ENCODE measurements at regions not wholly inside any gene's neighbourhood (a gene's known extent, or its start where the extent isn't known, plus 50 kb on each side); places are given as distances from the start of the nearest gene placed in this dataset.

DNA sequence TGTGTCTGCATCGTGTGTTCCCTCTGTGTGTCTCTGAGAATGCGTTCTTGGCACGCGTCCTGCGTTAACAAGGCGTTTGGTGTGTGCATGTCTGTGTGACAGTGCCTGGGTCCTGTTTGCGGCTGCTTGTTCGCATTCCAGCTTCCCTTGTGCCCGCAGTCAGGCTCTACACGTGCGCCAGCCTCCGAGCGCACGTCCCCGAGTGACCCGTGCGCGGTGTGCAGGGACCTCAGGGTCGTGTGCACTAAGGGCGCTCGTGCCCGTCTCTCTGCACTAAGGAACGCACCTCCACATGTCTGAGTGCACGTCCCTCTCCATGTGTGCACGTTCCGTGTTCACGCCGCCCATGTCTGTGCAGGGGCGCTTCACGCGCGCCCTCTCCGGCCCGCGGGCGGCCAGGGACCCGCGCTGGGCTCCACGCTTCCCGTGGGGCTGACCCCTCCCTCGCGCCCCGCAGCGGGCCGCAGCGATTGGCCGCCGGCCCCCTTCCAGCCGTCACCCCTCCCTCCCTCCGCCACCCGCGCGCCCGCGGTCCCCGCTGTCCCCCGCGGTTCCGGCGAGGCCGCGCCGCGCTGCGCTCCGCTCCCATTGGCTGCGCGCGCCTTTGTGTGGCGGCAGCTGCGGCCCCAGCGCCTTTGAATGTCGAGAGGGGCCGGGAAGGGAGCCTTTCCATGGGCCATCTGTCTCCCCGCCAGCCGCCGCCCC is 229.4 kb downstream of the HAUS1 start:
- peak overlapping the region; percentile 20 for H3K4me3 ChIP-seq (ENCODE audit: low read length)
- ChIA-PET POLR2A (no interaction called here), CTCF (no interaction called here)
- intact Hi-C loops (cut with DNase I, micrococcal nuclease): no loop called here
- no peaks in the 10 kb centered on the region for H3K9me3 Mint-ChIP-seq
- no peak overlapping the region for H3K27ac ChIP-seq (ENCODE audit: low read depth in 1 of 2, low read length in 2 of 2)
- no peaks in the 10 kb centered on the region for H3K36me3 ChIP-seq (ENCODE audit: insufficient read depth, low read length)
- no peak overlapping the region for H3K4me3 Mint-ChIP-seq
- peaks cover 68% of the 10 kb centered on the region for H3K27me3 Mint-ChIP-seq
- peaks cover 21% of the 10 kb centered on the region for H3K4me1 Mint-ChIP-seq (ENCODE audit: low read depth)
- peaks cover 35% of the 10 kb centered on the region in 2 experiments for H3K27me3 ChIP-seq (ENCODE audit: control insufficient read depth in 1 of 2, insufficient read depth in 2 of 2, low read length in 2 of 2)
- peaks cover 20% of the 10 kb centered on the region for H3K4me1 ChIP-seq (ENCODE audit: insufficient read depth, low read length)
- TF ChIP-seq, protein P1, sequence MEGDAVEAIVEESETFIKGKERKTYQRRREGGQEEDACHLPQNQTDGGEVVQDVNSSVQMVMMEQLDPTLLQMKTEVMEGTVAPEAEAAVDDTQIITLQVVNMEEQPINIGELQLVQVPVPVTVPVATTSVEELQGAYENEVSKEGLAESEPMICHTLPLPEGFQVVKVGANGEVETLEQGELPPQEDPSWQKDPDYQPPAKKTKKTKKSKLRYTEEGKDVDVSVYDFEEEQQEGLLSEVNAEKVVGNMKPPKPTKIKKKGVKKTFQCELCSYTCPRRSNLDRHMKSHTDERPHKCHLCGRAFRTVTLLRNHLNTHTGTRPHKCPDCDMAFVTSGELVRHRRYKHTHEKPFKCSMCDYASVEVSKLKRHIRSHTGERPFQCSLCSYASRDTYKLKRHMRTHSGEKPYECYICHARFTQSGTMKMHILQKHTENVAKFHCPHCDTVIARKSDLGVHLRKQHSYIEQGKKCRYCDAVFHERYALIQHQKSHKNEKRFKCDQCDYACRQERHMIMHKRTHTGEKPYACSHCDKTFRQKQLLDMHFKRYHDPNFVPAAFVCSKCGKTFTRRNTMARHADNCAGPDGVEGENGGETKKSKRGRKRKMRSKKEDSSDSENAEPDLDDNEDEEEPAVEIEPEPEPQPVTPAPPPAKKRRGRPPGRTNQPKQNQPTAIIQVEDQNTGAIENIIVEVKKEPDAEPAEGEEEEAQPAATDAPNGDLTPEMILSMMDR (IDR thresholded peaks at IDR 0.05): no peak
- H3K36me3 Mint-ChIP-seq (ENCODE audit: low read depth): no peaks in the 10 kb centered on the region
- DNase-seq (peak in 5 of 14 experiments; percentile 5 to 35 (median 29)), ATAC-seq (ENCODE audit: poor library complexity) (peak; percentile 17)
- no peak overlapping the region for H3K27ac Mint-ChIP-seq
- no peaks in the 10 kb centered on the region for H3K9me3 ChIP-seq (ENCODE audit: control insufficient read depth in 1 of 2, insufficient read depth in 1 of 2, low read length in 2 of 2)

DNA sequence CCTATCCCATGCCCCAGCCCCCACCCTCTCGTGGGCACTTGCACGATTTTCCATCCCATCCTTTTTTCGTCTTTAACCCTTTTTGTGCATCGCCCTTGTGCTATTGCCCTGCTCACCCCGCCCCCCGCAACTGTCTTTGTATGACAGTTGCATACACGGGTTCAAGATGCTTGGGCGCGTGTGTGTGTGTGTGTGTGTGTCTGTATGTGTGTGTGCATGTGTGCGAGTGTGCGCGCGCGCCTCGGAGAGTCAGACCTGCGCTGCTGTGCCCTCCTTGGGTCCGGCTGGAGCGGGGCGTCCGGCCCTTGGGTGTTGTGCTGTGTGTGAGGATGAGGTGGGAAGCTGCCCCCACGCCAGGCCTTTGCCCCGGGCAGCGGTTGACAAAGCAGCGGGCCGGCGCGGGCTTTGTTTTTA is 230.7 kb downstream of the HAUS1 start:
- H3K27me3 ChIP-seq (ENCODE audit: control insufficient read depth in 1 of 2, insufficient read depth in 2 of 2, low read length in 2 of 2): peaks cover 35% of the 10 kb centered on the region in 2 experiments
- no peak overlapping the region for H3K27ac ChIP-seq (ENCODE audit: low read depth in 1 of 2, low read length in 2 of 2)
- ChIA-PET POLR2A (no interaction called here), CTCF (no interaction called here)
- H3K9me3 ChIP-seq (ENCODE audit: control insufficient read depth in 1 of 2, insufficient read depth in 1 of 2, low read length in 2 of 2): no peaks in the 10 kb centered on the region
- TF ChIP-seq, protein P1 (IDR thresholded peaks at IDR 0.05): no peak
- Mint-ChIP-seq H3K36me3 (ENCODE audit: low read depth) (no peaks in the 10 kb centered on the region), H3K27ac (no peak overlapping the region), H3K27me3 (peaks cover 73% of the 10 kb centered on the region), H3K4me3 (peak overlapping the region; percentile 75), H3K9me3 (no peaks in the 10 kb centered on the region), H3K4me1 (ENCODE audit: low read depth) (peaks cover 21% of the 10 kb centered on the region)
- intact Hi-C loops (cut with DNase I, micrococcal nuclease): no loop called here
- H3K36me3 ChIP-seq (ENCODE audit: insufficient read depth, low read length): no peaks in the 10 kb centered on the region
- H3K4me1 ChIP-seq (ENCODE audit: insufficient read depth, low read length): peaks cover 23% of the 10 kb centered on the region
- no peak for ATAC-seq (ENCODE audit: poor library complexity)
- peak overlapping the region; percentile 34 for H3K4me3 ChIP-seq (ENCODE audit: low read length)
- DNase-seq: peak in 1 of 14 experiments; percentile 23

DNA sequence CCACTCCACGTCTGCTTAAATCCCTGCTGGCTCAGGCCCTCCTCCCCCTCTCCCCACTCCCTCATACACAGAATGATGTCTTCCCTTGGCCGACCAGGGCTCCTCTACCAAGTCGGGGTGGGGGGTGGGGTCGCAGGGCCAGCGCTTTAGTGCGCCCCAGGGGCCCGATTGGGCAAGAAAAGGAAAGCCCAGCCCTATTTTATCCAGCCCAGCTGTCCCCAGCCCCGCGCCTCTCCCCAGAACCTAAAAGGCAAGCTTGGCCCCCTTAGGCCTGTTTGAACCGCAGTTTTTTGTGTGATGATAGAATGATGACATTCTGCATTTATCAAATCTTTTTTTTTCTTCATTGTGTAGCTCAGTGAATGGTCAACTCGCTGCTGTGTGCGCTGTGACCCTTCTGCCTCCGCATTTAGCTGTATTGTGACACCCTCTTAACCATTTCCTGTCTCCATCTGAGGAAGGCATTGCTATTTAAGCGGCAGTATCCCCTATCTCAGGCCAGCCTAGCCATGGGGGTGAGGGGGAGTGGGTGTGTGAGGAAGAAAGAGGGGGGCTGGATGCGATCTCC is 231.4 kb downstream of the HAUS1 start:
- Mint-ChIP-seq H3K27me3 (peaks cover 73% of the 10 kb centered on the region), H3K9me3 (no peaks in the 10 kb centered on the region), H3K4me1 (ENCODE audit: low read depth) (peaks cover 21% of the 10 kb centered on the region), H3K4me3 (peak overlapping the region; percentile 63), H3K27ac (no peak overlapping the region), H3K36me3 (ENCODE audit: low read depth) (no peaks in the 10 kb centered on the region)
- Histone ChIP-seq H3K27ac (ENCODE audit: low read depth in 1 of 2, low read length in 2 of 2) (no peak overlapping the region), H3K27me3 (ENCODE audit: control insufficient read depth in 1 of 2, insufficient read depth in 2 of 2, low read length in 2 of 2) (peaks cover 35% of the 10 kb centered on the region in 2 experiments), H3K4me3 (ENCODE audit: low read length) (no peak overlapping the region), H3K9me3 (ENCODE audit: control insufficient read depth in 1 of 2, insufficient read depth in 1 of 2, low read length in 2 of 2) (no peaks in the 10 kb centered on the region), H3K4me1 (ENCODE audit: insufficient read depth, low read length) (peaks cover 23% of the 10 kb centered on the region), H3K36me3 (ENCODE audit: insufficient read depth, low read length) (no peaks in the 10 kb centered on the region)
- POLR2A ChIA-PET: no interaction called here
- DNase-seq: peak in 1 of 14 experiments; percentile 16
- no peak for ATAC-seq (ENCODE audit: poor library complexity)
- intact Hi-C loops (cut with DNase I, micrococcal nuclease): no loop called here
- TF ChIP-seq, protein P1 (IDR thresholded peaks at IDR 0.05): no peak
- CTCF ChIA-PET: no interaction called here

All from CD4-positive, alpha-beta T cell (primary cell).